GM10266 (cell line): ENCODE measurements at regions not wholly inside any gene's neighbourhood (a gene's known extent, or its start where the extent isn't known, plus 50 kb on each side); places are given as distances from the start of the nearest gene placed in this dataset.

Experiments used
- DNase-seq: peaks from one replicate; pipeline ENCODE4 v3.0.0; 2012; ENCODE audit errors: extremely low spot score
- TF ChIP-seq, protein P1 (sequence below): IDR thresholded peaks from 2 replicates; pipeline ENCODE4 v1.5.1; 2012; ENCODE audit warnings: mild to moderate bottlenecking, low read depth; ENCODE audit not compliant: control insufficient read depth, insufficient read depth; ENCODE audit errors: missing control alignments

- DNase-seq = no peak
- TF ChIP-seq, protein P1, sequence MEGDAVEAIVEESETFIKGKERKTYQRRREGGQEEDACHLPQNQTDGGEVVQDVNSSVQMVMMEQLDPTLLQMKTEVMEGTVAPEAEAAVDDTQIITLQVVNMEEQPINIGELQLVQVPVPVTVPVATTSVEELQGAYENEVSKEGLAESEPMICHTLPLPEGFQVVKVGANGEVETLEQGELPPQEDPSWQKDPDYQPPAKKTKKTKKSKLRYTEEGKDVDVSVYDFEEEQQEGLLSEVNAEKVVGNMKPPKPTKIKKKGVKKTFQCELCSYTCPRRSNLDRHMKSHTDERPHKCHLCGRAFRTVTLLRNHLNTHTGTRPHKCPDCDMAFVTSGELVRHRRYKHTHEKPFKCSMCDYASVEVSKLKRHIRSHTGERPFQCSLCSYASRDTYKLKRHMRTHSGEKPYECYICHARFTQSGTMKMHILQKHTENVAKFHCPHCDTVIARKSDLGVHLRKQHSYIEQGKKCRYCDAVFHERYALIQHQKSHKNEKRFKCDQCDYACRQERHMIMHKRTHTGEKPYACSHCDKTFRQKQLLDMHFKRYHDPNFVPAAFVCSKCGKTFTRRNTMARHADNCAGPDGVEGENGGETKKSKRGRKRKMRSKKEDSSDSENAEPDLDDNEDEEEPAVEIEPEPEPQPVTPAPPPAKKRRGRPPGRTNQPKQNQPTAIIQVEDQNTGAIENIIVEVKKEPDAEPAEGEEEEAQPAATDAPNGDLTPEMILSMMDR = peak; percentile 86
Measured at GRCh38 chr10:91006001-91006751, 85.3 kb upstream of the ANKRD1 start.

GRCh38 chr10:91006752-91007346, 86.0 kb upstream of the ANKRD1 start:
- DNase-seq = peak; percentile 44
- TF ChIP-seq, protein P1 = no peak

DNA sequence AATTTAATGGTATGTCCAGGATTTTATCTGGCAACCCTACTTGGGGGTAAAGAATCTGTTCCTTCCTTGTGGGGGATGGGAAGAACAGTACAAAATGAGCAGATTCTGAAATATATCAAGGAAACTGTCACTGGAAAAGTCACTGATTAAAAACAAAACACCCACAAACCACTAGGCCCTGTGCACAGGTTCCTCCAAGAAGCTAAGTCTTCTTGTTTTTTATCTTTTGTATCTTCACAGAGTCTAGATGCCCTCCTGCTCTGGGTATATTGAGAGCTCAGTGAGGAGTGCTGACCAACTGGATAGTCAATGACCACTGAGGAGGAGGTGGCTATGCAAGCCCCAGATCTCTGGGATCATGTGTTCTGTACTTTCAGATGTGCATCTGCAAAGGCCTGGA, 86.8 kb upstream of the ANKRD1 start:
- no peak for DNase-seq
- TF ChIP-seq, protein P1 = no peak

GRCh38 chr10:91009121-91009520, 88.2 kb upstream of the ANKRD1 start:
- no peak for DNase-seq
- TF ChIP-seq, protein P1 = no peak

GRCh38 chr10:91010952-91011351, 90.1 kb upstream of the ANKRD1 start:
- TF ChIP-seq, protein P1 = no peak
- DNase-seq = no peak

- DNase-seq = no peak
- TF ChIP-seq, protein P1 = no peak
Measured at GRCh38 chr10:91012502-91012901, 91.6 kb upstream of the ANKRD1 start.

GRCh38 chr10:91013985-91014384, 93.1 kb upstream of the ANKRD1 start:
- TF ChIP-seq, protein P1 = no peak
- DNase-seq = no peak
